ENCODE measurements at regions not wholly inside any gene's neighbourhood (a gene's known extent, or its start where the extent isn't known, plus 50 kb on each side); places are given as distances from the start of the nearest gene placed in this dataset.
A peak's percentile ranks its signal among the peaks of the same experiment; 100 is the strongest.

- 47% methylated on average over 1 of the region's 1 CpG for WGBS (ENCODE audit: missing lambda C conversion rate)
- no peak for FAIRE-seq
- TF ChIP-seq NFE2L2 (conservative IDR thresholded peaks at IDR 0.05; ENCODE audit: low read length) (peak; percentile 82), MAFK (IDR thresholded peaks at IDR 0.05; ENCODE audit: partially characterized antibody) (peak; percentile 84)
- TF ChIP-seq, protein P1, sequence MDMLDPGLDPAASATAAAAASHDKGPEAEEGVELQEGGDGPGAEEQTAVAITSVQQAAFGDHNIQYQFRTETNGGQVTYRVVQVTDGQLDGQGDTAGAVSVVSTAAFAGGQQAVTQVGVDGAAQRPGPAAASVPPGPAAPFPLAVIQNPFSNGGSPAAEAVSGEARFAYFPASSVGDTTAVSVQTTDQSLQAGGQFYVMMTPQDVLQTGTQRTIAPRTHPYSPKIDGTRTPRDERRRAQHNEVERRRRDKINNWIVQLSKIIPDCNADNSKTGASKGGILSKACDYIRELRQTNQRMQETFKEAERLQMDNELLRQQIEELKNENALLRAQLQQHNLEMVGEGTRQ (IDR thresholded peaks at IDR 0.05), result no peak
- H3K4me2 ChIP-seq, result no peak overlapping the region
- no peak for DNase-seq (ENCODE audit: low read depth in 1 of 2, low spot score in 1 of 2)
- no peak for ATAC-seq
- no peaks in the 10 kb centered on the region for H3K9me3 ChIP-seq
- H3K4me3 ChIP-seq, result no peak overlapping the region
- ChIA-PET CTCF (no interaction called here), POLR2A (no interaction called here)
- H3K27ac ChIP-seq, result peak overlapping the region in 1 of 2 experiments; percentile 49; a peak in 2 of 6 replicates
- H3K4me1 ChIP-seq, result peaks cover 3% of the 10 kb centered on the region; the same call in 1 of the 3 replicates
Observed at GRCh38 chr6:16851758-16852157, 90.5 kb upstream of the ATXN1 start.

- Histone ChIP-seq H3K4me1 (peaks cover 3% of the 10 kb centered on the region; the same call in 1 of the 3 replicates), H3K27ac (peak overlapping the region in 1 of 2 experiments; percentile 49; a peak in 1 of 6 replicates), H3K9me3 (no peaks in the 10 kb centered on the region), H3K4me2 (no peak overlapping the region), H3K4me3 (no peak overlapping the region)
- ChIA-PET POLR2A (no interaction called here), CTCF (no interaction called here)
- FAIRE-seq (no peak), ATAC-seq (no peak), DNase-seq (ENCODE audit: low read depth in 1 of 2, low spot score in 1 of 2) (no peak)
- WGBS (ENCODE audit: missing lambda C conversion rate), result 98% methylated on average over 3 of the region's 3 CpGs
- no peak for TF ChIP-seq SREBF2 (IDR thresholded peaks at IDR 0.05)
- TF ChIP-seq TP53 (CRISPR knock-in tag; IDR thresholded peaks at IDR 0.05), result no peak
- no peak for TF ChIP-seq ZFP36 (IDR thresholded peaks at IDR 0.05; ENCODE audit: borderline replicate concordance, partially characterized antibody)
- no peak for TF ChIP-seq POLR2A (IDR thresholded peaks at IDR 0.05; ENCODE audit: low read length)
- TF ChIP-seq PHF8 (IDR thresholded peaks at IDR 0.05; ENCODE audit: borderline replicate concordance, low read depth), result no peak
- no peak for TF ChIP-seq FOSL2 (IDR thresholded peaks at IDR 0.05)
- no peak for TF ChIP-seq FOSL2 (CRISPR knock-in tag; IDR thresholded peaks at IDR 0.05)
- TF ChIP-seq, protein P2, sequence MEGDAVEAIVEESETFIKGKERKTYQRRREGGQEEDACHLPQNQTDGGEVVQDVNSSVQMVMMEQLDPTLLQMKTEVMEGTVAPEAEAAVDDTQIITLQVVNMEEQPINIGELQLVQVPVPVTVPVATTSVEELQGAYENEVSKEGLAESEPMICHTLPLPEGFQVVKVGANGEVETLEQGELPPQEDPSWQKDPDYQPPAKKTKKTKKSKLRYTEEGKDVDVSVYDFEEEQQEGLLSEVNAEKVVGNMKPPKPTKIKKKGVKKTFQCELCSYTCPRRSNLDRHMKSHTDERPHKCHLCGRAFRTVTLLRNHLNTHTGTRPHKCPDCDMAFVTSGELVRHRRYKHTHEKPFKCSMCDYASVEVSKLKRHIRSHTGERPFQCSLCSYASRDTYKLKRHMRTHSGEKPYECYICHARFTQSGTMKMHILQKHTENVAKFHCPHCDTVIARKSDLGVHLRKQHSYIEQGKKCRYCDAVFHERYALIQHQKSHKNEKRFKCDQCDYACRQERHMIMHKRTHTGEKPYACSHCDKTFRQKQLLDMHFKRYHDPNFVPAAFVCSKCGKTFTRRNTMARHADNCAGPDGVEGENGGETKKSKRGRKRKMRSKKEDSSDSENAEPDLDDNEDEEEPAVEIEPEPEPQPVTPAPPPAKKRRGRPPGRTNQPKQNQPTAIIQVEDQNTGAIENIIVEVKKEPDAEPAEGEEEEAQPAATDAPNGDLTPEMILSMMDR (IDR thresholded peaks at IDR 0.05), result no peak
- no peak for TF ChIP-seq SMC3 (IDR thresholded peaks at IDR 0.05)
- TF ChIP-seq, protein P1 (IDR thresholded peaks at IDR 0.05), result no peak
- no peak for TF ChIP-seq EHF (CRISPR knock-in tag; IDR thresholded peaks at IDR 0.05)
- TF ChIP-seq HDAC2 (IDR thresholded peaks at IDR 0.05), result no peak
- TF ChIP-seq NPAS2 (CRISPR knock-in tag; IDR thresholded peaks at IDR 0.05; ENCODE audit: borderline replicate concordance), result no peak
Observed at GRCh38 chr6:16851044-16851540, 89.8 kb upstream of the ATXN1 start.

DNA sequence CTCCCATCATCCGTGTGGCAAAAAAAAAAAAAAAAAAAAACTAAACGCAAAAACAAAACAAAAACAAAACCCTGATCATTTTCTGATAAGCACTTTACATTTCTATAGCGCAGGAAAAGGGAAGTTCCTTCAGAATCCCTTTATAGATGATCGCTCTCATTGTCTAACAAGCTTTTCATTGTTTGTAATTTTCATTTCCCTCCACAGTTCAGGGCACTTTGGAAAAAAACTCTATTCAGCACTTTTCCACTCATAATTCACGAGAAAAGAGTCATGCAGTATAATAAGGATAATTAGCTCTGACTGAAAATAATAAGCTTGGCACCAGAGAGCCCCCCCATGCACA is 89.4 kb upstream of the ATXN1 start:
- CTCF ChIA-PET, result no interaction called here
- no peak for FAIRE-seq
- H3K4me1 ChIP-seq, result peaks cover 3% of the 10 kb centered on the region; the same call in 1 of the 3 replicates
- no peak overlapping the region for H3K4me2 ChIP-seq
- 83% methylated on average over 5 of the region's 5 CpGs for WGBS (ENCODE audit: missing lambda C conversion rate)
- no peaks in the 10 kb centered on the region for H3K9me3 ChIP-seq
- no peak for ATAC-seq
- H3K27ac ChIP-seq, result no peak overlapping the region
- no peak for DNase-seq (ENCODE audit: low read depth in 1 of 2, low spot score in 1 of 2)
- no peak overlapping the region for H3K4me3 ChIP-seq
- POLR2A ChIA-PET, result no interaction called here
- TF ChIP-seq MAFK (IDR thresholded peaks at IDR 0.05; ENCODE audit: partially characterized antibody) (peak; percentile 43), ZNF302 (CRISPR knock-in tag; IDR thresholded peaks at IDR 0.05) (no peak), POLR2A (IDR thresholded peaks at IDR 0.05; ENCODE audit: low read length) (no peak), RFX5 (IDR thresholded peaks at IDR 0.05) (no peak), NR3C1 (IDR thresholded peaks at IDR 0.05) (no peak)
